GM21360 (cell line): ENCODE measurements at regions not wholly inside any gene's neighbourhood (a gene's known extent, or its start where the extent isn't known, plus 50 kb on each side); places are given as distances from the start of the nearest gene placed in this dataset.

ENCODE experiments used
- ATAC-seq: cut with Tn5 transposase; IDR thresholded peaks from one replicate; pipeline ENCODE4 v1.9.1; 2021; ENCODE audit warnings: mild to moderate bottlenecking, moderate library complexity; ENCODE audit not compliant: unreplicated experiment

DNA sequence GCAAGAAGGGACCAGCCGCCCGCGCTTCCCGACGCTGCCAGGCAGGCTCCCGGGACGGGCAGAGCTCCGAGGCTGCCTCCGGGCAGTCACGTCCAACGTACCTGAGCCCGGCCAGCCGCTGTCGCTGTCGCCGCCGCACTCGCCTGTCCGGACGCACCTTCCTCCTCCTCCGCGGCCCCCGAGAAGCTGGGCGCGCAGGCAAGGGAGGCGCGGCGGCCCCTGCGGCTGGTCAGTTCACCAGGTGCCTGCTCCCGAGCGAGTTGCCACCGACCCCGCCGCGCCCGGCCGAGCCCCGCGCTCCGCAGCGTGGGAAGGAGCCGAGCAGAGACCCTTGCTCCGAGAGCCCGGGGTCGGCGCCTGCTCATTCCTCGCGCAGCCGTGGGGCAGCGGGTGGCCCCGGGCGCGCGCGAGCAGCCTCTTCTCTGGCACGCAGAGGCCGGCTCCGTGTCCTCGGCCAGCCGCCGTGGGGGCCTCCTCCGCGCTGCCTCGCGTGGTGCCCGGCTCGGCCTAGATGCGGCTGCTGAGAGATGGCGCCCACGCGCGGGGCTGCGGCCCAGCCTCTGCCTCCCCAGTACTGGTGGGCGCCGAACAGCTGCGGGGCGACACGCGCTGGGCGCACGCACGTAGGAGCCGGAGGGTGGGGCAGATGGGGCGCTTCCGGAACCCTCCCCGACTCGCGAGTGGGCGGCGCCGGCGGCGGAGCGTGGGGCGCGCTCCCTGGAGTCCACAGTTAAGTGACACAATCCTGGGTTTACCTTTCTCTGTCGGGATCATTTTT, 419.4 kb downstream of the UQCRFS1 start:
- ATAC-seq: no peak

DNA sequence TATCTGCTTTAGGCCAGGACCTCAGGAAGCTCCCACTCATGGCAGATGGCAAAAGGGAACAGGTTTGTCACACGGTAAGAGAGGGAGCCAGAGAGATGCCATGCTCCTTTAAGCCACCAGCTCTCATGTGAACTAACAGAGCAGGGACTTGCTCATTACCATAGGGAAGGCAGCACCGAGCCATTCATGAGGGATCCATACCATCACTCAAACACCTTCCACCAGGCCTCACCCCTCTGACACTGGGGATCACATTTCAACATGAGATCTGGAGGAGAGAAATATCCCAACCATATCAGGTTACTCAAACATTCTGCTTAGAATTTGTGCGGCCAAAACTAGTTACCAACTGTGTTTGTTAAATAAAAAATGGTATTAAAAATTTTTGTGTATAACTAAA, 427.0 kb downstream of the UQCRFS1 start:
- ATAC-seq: no peak

DNA sequence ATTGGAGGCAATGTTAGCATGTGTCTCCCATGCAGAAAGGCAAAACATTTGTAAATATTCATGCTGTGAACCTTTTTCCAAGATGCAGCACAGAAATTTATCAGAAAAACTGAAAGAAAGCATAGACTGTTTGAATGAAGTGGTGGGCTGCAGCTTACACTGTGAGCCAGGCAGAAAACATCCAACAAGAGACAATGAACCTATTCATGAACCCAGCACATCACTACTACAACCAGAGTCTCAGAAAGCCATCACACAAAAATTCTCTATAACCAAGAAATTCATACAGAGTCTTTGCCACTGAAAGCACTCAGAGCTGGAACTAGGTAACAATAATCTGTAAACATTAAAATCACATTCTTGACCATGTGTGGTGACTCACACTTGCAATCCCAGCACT, 448.9 kb downstream of the UQCRFS1 start:
- ATAC-seq: no peak

DNA sequence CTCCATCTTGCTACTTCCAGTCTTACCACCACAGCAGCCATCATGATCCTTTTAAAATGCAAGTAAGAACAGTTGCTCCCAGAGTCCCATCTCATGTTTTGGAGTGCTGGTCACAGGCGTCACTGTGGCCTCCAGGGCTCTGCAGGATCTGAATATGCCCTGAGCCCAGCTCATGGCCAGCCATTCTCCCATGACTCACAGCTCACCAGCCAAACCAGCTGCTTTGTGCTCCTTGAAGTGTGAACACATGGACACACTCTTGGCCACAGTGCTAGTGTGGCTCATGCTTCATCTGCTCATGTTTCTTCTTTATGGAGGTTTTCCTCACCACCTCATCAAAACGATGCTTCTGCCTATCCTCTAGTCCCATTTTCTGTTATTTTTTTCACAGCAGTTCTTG, 466.5 kb downstream of the UQCRFS1 start:
- no peak for ATAC-seq

DNA sequence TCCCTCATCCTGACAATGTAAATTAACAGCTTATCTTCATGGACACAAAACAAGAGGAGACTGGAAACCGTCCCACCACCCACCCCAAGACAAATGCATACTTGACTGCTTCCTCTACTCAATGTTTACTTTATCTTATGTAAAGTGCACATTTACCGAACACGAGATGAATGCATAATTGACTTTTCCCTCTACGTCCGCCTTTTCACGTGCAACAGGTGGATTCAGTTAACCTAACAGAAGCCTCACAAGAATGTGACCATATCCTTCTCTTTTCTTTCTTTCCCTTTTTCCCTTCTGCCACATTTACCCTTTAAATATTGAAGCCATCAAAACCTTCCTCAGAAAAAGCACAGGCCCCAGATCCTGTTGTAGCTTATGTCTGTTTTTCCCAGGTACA, 468.0 kb downstream of the UQCRFS1 start:
- ATAC-seq: no peak

DNA sequence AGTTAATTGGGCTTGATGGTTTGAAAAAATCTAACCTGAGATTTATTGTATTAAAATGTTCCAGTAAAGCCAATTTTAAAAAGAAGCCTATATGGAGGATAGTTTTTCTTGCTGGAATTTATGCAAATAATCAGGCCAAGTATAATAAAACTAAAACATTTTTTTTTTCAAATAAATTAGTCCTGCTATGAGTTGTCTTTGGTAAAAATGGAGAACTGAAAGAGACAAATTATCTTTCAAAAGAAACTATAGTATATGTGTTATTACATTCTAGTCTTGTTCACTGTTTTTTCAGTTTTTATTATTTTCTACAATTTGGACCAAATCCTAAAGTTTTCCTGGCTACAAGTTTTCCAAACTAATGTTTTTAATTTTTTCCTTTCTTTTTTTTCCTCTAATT, 468.9 kb downstream of the UQCRFS1 start:
- ATAC-seq: no peak

DNA sequence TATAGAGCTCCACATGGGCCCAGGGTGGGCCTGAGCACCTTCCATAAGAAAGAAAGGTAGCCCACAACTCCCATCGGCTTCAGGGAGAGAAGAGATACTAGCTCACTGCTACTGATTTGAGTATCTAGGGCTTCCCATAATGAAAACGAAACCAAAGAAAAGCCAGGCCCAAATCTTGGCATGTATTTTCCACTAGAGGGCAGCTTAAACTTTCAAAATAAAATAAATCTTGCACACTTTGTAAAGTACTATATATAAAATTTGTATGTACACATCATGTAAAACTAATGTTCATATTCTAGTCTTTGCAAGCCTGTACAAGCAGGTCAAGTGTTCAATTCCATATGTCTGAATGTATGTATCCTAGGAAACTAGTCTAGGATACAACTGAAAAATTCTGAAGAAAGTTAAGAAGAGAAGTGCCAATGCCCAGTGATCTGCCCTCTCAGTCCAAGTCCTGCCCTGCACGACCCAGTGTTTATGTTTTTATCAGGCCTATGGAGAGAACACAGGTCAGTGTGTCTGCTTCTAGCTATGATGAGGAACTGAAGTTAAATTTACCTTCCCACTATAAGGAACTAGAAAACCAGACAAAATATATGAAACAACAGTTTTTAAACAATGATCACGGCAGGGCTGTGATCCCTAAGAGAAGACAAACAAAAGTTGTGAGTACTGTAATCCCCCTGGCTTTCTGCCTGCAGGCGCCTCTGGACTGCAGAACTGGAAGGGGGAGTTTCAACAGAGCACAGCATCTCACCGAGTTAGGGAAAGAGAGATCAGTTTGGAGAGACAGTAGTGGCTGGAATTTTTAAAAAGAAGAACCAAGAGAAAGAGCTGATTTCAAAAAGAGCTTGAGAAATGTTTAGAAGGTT, 475.7 kb downstream of the UQCRFS1 start:
- no peak for ATAC-seq

DNA sequence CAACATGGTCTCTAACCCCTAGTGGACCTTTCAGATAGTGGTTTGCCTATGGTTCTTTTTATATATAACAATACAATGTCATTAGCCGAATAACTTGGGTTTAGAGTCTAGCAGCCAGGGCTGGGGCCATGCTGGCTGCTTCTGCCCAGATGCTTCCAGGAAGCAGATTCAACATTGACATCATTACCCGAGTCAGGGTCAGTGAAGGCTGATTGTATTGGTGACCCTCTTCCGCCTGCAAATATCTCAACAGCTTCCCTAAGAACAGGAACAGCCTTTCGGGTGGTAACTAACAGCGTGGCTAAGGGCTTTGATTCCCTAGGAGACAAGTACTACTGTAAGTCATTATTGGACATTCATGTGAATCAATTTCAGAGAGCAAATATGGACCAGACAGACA, 476.4 kb downstream of the UQCRFS1 start:
- no peak for ATAC-seq

DNA sequence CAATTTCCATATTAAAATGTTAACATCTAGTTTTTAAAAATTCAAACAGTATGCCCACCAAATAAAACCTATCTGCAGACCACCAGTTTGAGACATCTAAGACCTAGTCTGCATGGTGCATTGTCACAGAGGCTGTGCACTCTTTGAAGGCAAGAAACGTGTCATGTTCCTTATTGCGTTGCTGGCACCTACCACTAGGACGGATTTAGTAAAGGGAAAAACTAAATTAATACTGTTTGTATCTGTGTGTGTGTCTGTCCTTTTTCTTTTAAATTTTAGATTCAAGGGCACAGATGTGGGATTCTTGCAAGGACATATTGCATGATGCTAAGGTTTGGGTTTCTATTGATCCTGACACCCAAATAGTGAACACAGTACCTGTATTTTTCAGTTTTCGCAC, 481.4 kb downstream of the UQCRFS1 start:
- no peak for ATAC-seq

DNA sequence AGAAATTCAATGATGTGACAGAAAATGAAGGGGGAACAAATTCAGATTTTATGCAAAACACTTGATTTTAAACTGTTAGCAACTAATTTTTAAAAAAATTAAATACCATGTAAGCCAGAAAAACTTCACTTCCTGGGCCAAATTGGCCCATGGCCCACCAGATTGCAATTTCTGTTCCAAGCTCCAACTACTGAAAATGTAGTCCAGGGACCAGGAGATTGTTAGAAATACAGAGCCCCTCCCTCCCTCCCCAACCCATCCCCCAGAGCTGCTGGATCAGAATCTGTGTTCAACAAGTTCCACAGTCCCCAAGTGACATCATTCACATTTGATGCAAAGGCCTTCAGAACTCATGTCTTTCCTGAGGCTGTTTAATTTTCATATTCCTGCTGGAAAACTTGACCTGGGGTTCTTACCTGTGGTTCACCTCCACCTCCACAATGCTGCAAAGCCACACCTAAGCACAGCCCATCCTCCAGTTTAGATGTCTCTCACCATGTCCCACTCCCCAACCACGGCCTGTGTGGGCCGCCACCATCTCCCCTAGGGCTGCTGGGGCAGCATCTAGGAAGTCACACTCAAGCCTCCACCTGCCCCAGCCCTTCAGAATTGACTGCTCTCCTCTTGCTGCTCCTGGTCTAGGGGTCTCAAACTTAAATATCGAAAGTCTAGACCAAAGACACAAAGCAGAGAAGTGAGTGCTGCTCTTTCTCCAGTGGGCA, 482.0 kb downstream of the UQCRFS1 start:
- ATAC-seq: no peak

DNA sequence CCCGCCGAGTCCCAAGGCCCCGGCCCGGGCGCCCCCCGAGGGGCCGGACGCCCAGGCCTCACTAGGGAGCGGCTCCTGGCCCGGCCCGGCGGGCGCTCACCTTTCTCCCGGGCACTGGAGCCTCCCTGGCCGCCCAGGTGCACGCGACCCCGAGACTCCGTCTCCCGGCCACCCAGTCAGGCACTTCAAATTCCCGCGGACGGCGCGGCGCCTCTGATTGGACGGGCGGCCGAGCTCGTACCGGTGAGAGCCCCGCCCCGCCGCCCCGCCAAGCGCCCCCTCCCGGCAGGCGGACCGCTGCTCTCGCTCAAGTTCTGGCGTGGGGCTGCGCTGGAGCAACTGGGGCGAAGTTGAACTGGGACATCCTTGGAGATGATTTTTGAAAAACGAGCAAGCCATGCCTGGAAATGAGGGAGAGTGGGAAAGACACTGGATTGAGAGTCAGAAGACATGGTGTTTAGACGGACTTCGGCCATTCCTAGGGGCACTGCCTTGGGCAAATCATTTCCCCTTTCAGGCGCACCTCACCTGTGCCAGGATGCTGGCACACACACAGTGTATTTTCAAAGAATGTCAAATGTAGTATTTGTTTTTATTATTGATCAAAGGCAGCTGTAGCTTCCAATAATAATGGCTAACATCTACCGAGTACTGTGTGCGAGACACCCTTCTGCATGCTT, 485.3 kb downstream of the UQCRFS1 start:
- ATAC-seq: no peak

DNA sequence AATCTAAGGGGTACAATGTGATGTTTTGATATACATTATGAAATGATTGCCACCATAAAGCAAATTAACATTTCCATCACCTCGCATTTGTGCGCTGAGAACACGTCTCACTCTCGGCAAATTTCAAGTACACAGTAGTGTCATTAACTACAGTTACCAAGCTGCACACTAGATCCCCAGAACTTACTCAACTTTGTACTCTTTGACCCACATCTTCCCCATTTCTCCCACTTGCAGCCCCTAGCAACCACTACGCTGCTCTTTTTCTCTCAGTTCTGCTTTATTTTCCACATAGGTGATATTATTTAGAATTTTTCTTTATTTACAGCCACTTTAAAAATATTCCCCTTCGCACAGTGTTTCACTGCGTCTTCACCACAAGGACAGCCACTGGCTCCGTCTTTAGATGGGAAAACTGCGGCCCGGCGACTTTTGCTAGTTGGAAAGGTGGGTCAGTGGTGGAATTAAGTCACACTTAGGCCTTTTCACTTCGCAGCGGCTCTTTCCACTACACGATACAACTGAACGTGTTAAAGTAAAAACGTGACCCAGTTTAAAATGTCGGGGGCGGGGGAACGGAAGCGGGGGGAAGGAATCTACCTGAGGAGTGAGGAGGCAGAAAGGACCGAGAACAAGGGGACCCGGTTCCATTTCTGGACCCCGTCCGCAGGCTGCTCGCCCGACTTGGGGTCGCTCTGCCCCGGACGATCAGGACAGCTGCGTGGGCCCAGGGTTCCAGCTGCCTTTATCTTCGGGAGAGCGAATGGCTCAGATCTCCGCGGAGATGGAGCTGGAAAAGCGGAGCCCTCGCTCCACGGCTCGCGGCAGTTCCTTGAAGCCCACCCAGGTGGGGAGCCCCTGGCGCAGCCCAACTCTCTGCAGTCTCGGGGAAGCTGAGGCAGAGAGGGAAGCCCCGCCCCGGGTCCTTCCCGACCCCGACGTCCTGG, 486.1 kb downstream of the UQCRFS1 start:
- ATAC-seq: no peak

DNA sequence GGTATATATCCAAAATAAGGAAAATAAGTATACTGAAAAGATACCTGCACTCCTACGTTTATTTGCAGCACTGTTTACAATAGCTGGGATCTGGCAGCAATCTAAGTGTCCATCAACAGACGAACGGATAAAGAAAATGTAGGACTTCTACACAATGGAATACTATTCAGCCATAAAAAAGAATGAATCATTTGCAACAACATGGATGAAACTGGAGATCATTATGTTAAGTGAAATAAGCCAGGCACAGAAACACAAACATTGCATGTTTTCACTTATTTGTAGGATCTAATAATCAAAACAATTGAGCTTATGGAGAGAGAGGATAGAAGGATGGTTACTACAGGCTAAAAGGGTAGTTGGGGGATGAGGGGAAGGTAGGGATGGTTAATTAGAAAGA, 494.0 kb downstream of the UQCRFS1 start:
- no peak for ATAC-seq

DNA sequence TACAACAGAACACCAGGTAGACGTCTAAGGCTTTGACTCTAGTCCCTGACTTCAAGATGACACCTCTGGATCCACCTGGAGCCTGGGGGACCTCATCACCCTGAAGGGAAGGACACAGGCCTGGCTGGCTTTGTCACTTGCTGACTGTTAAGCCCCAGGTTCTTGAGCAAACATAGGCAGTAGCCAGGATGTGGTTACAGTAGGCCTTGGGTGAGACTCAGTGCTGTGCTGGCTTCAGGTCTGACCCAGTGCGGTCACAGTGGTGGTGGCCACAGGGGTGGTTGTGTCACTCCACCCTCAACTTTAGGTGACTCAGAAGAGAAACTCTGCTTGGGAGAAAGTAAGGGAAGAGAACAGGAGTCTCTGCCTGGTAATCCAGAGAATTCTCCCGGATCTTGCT, 497.8 kb downstream of the UQCRFS1 start:
- no peak for ATAC-seq

DNA sequence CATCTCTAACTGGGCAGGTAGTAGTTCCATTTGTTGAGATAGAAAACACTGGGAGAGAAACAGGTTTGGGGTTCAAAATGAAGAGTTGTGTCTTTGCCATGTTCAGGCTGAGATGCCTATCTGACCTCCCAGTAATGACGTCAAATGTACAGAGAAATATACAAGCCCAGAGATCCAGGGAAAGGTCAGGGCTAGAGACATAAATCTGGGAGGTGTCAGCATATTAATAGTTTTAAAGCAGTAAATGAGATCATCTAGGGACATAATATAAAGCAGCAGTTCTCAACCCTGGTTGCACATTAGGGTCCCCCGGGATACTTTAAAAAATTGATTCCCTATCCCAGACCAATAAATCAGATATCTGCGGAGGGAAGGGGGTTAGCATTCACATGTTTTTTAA, 501.5 kb downstream of the UQCRFS1 start:
- ATAC-seq: no peak

DNA sequence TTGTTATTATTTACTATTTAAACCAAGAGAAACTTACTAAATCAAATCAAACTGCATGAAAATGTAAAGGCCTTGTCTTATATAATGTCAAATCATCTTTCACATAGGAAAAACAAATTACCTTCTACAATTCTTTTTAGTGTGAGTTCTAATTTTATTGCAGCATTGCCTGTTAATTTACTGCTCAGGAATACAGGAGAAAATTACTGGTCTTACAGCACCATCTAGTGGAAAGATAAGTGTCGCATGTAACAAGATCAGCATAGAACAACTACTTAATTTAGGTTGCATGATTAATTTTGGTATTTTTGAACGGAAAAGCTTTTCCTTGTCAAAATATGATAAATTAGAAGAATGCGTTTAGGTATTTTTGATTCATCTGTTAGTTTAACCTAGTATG, 502.7 kb downstream of the UQCRFS1 start:
- no peak for ATAC-seq

DNA sequence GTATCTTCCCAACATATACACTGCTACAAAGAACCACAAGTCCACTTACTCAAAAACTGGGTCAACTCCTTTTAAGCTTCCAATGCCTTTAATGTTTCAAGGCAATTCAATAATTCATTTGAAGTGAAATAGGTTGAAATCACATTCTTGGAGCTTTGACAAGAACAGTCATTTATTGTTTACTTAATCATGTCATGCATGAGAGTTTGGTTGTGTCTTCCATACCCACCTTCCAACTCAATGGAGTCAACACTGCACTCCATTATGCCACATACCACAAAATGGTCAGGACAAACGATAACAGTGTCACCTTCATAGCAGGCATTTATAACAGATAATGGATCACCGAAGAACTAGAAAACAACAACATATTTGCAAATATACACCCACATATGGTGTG, 506.3 kb downstream of the UQCRFS1 start:
- ATAC-seq: no peak

DNA sequence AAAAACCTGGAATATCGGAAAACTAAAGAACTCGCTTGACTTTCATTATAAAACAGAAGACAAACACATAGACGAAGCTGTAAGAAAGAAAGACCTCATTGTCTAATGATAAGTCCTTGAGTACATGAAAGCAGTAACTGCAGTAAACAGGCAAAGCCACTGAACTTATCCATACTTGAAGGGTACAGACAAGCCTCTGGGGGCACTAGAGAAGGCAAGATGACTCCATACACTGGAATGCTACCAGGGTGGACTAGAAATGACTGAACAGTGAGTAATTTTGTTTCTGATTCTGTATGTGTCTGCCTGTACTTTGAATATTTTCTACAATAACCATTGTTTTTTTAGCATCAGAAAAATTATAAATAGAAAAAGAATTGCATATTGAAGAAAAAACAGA, 507.9 kb downstream of the UQCRFS1 start:
- no peak for ATAC-seq

DNA sequence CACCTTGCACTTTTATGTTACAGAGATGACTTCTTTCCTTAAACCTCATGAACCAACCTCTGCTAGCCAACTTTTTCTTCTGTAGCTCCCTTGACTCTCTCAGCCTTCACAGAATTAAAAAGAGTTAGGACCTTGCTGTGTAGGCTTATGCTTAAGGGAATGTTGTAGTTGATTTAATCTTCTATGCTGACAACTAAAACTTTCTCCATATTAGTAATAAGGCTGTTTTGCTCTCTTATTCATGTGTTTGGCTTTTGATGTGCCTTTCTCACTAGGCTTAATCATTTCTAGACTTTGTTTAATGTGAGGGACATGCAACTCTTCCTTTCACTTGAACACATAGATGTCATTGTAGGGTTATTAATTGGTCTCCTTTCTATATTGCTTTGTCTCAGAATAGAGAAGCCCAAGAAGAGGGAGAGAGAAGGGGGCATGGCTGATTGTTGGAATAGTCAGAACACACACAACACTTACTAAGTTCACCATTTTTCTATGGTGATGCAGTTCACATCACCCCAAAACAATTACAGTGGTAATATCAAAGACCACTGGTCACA, 509.5 kb downstream of the UQCRFS1 start:
- ATAC-seq: no peak

DNA sequence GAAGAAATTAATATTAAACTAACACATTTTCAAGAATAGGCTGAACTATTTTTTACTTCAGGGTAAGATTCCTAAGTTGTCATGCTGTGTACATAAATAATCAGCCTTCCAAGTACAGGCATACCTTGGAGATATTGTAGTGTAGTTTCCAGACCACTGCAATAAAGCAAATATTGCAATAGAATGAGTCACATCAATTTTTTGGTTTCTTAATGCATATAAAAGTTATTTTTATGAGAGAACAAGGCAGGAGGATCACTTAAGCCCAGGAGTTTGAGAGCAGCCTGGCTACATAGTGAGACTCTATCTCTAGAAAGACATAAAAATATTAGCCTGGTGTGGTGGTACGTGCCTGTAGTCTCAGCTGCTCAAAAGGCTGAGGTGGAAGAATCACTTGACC, 511.5 kb downstream of the UQCRFS1 start:
- no peak for ATAC-seq
